T-helper 17 cell (primary cell): ENCODE measurements at regions not wholly inside any gene's neighbourhood (a gene's known extent, or its start where the extent isn't known, plus 50 kb on each side); places are given as distances from the start of the nearest gene placed in this dataset.
"Not testable (repeated sequence)": the region's sequence is repeated elsewhere in the genome, so short reads cannot be mapped to it uniquely, and the experiment has no call there.

Experiments used
- ATAC-seq: fragments of 150-1000 bp; cut with Tn5 transposase; 2 replicates; pipeline ENCODE4 v1.10.0; 2021; ENCODE audit warnings: mild to moderate bottlenecking, moderate library complexity
- DNase-seq, 3 donors: peaks; one replicate each; pipeline versions ENCODE4 v3.0.0 to v3.0.0-alpha.2; 2020 to 2021
- H3K9me3 ChIP-seq: one replicate; pipeline ENCODE4 v1.7.0; 2013; ENCODE audit warnings: low read length, mild to moderate bottlenecking; ENCODE audit not compliant: control insufficient read depth, poor library complexity, severe bottlenecking
- H3K27ac Mint-ChIP-seq: one replicate; pipeline ENCODE4 v1.8.0; 2022; ENCODE audit warnings: mild to moderate bottlenecking, moderate library complexity, mixed read lengths
- H3K27me3 Mint-ChIP-seq: one replicate; pipeline ENCODE4 v1.8.0; 2022; ENCODE audit warnings: mixed read lengths
- H3K36me3 Mint-ChIP-seq: one replicate; pipeline ENCODE4 v1.8.0; 2022; ENCODE audit warnings: low read depth, mixed read lengths
- H3K4me1 Mint-ChIP-seq: one replicate; pipeline ENCODE4 v1.8.0; 2022; ENCODE audit warnings: mild to moderate bottlenecking, mixed read lengths
- H3K4me3 Mint-ChIP-seq: one replicate; pipeline ENCODE4 v1.8.0; 2022; ENCODE audit warnings: mild to moderate bottlenecking, moderate library complexity, mixed read lengths

DNA sequence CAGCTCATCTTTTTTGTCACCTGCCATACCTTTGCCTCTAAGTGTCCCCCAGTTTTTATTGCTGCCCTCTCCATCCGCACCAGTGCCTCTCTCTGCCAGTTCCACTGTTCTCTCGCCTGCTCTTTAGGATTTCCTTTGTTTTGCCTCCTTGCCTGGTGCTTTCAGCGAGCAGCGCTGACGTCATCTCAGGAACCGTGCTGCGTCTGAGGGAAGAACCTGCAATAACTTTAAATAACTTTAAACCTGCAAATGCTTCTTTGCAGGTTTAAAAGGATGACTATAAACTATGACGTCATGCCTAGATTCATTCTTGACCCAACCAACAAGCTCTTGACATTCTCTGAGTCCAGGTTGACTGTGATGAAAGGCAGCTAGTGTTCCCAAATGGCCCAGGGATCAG lies 105.1 kb downstream of the LRRC74B start:
- H3K4me1 Mint-ChIP-seq, DNase-seq, H3K27ac Mint-ChIP-seq, ATAC-seq, H3K4me3 Mint-ChIP-seq, H3K27me3 Mint-ChIP-seq, H3K36me3 Mint-ChIP-seq, H3K9me3 ChIP-seq: not testable (repeated sequence)

DNA sequence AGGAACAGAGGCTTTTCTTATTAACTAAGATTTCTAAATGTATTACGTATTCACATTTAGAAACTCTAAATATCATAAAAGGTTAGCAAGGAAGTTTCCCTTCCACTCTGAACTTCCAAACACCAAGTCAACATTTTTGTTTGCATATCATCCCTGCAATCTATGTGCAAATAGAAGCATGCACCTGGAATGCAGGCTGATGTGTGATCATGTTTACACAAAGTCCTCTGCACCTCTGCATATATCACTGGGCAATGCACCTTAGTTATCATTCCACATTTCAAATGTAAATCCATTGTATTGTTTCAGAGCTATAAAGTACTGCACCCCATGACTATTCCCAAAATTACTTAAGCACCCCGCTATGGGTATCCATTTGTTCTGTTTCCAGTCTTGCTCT lies 142.1 kb downstream of the LRRC74B start:
- not testable (repeated sequence) for H3K9me3 ChIP-seq, H3K4me1 Mint-ChIP-seq, H3K4me3 Mint-ChIP-seq, ATAC-seq, H3K27me3 Mint-ChIP-seq, H3K36me3 Mint-ChIP-seq, H3K27ac Mint-ChIP-seq, DNase-seq

DNA sequence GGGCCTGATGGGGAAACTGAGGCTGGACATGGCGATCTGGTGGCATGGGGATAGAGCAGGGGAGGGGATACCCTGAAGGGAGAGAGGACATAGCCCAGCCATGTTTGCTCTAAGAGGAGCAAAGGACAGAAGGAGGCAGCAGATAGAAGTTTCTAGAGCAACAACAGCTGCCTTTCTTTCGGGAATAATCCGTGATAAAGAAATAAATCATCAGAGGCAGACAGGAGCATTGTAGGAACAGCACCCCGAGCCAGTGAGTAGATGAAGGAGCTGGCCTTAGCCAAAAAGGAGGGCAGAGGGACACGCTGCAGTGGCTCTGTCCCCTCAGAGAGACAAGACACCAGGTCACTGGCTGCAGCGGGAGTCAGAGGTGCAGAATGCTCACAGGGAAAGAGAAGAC lies 166.3 kb downstream of the LRRC74B start:
- DNase-seq, H3K4me1 Mint-ChIP-seq, H3K27ac Mint-ChIP-seq, H3K27me3 Mint-ChIP-seq, ATAC-seq, H3K36me3 Mint-ChIP-seq, H3K4me3 Mint-ChIP-seq, H3K9me3 ChIP-seq: not testable (repeated sequence)

GRCh38 chr22:21215973-21216731 lies 167.4 kb upstream of the RIMBP3B start:
- not testable (repeated sequence) for H3K36me3 Mint-ChIP-seq, H3K4me1 Mint-ChIP-seq, DNase-seq, H3K27me3 Mint-ChIP-seq, H3K4me3 Mint-ChIP-seq, H3K27ac Mint-ChIP-seq, H3K9me3 ChIP-seq, ATAC-seq

DNA sequence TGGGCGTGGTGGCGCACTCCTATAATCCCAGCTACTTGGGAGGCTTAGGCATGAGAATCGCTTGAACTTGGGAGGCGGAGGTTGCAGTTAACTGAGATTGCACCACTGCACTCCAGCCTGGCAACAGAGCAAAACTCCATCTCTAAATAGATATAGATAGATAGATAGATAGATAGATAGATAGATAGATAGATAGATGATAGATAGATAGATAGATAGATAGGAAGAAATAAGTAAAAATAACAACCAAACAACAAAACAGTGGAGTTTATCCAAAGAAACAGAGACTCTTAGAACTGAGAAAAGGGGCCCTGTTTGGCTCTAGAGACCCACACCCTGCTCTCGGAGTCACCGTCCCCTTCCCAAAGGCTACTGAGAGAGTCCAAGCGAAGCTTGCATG lies 158.7 kb upstream of the RIMBP3B start:
- not testable (repeated sequence) for H3K36me3 Mint-ChIP-seq, H3K9me3 ChIP-seq, H3K4me1 Mint-ChIP-seq, H3K27me3 Mint-ChIP-seq, ATAC-seq, H3K27ac Mint-ChIP-seq, DNase-seq, H3K4me3 Mint-ChIP-seq

GRCh38 chr22:21226901-21227693 lies 156.5 kb upstream of the RIMBP3B start:
- not testable (repeated sequence) for H3K27ac Mint-ChIP-seq, ATAC-seq, H3K27me3 Mint-ChIP-seq, H3K4me3 Mint-ChIP-seq, H3K36me3 Mint-ChIP-seq, H3K4me1 Mint-ChIP-seq, H3K9me3 ChIP-seq, DNase-seq

DNA sequence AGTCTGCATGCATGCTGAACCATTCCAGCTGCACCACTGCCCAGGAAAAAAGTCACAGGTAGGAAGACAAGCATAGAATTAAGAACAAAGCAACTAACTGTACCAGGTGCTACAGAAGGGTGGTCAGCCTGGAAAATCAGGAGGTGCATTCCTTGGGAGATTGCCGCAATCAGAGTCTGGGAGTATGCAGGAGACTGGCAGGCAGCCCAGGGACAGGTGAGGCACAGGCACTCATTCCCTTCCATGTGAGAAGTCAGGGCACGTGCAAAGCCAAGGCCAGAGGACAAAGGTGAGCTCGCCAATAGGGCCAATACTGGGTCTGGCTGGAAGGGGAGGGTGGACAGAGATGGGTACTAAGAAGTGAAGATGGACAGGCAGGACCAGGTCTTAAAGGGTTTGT lies 132.1 kb upstream of the RIMBP3B start:
- not testable (repeated sequence) for H3K4me1 Mint-ChIP-seq, H3K4me3 Mint-ChIP-seq, H3K27me3 Mint-ChIP-seq, ATAC-seq, H3K9me3 ChIP-seq, H3K27ac Mint-ChIP-seq, DNase-seq, H3K36me3 Mint-ChIP-seq

DNA sequence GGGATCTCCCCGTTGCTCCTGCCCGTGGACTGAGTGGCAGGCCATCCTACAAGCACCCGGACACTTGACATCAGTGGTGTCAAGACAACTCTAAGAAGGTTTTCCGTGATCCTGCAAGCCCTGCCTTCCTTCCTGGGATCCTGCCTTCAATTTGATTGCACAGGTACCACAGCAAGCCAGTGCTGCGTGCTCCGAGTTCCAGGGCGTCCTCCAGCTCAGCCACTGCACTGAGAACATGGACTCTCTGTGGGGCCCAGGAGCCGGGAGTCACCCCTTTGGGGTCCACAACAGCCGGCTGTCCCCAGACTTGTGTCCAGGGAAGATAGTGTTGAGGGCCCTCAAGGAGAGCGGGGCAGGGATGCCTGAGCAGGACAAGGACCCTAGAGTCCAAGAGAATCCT lies 100.9 kb upstream of the RIMBP3B start:
- peak in 1 of 3 donors; percentile 4 for DNase-seq
- not testable (repeated sequence) for H3K4me1 Mint-ChIP-seq, H3K27me3 Mint-ChIP-seq, H3K4me3 Mint-ChIP-seq, H3K36me3 Mint-ChIP-seq, H3K27ac Mint-ChIP-seq, ATAC-seq, H3K9me3 ChIP-seq

GRCh38 chr22:21293702-21294101 lies 89.8 kb upstream of the RIMBP3B start:
- DNase-seq, H3K27me3 Mint-ChIP-seq, H3K27ac Mint-ChIP-seq, H3K4me1 Mint-ChIP-seq, ATAC-seq, H3K4me3 Mint-ChIP-seq, H3K36me3 Mint-ChIP-seq, H3K9me3 ChIP-seq: not testable (repeated sequence)

DNA sequence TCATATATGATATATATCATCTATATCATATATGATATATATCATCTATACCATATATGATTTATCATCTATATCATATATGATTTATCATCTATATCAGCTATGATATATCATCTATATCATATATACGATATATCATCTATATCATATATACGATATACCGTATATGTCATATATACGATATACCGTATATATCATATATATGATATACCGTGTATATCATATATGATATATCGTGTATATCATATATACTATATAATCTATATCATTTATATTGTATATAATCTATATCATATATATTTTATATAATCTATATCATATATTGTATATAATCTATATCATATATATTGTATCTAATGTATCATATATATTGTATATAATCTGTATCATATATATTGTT lies 55.9 kb upstream of the RIMBP3B start:
- H3K36me3 Mint-ChIP-seq, H3K4me3 Mint-ChIP-seq, DNase-seq, H3K27me3 Mint-ChIP-seq, ATAC-seq, H3K27ac Mint-ChIP-seq, H3K9me3 ChIP-seq, H3K4me1 Mint-ChIP-seq: not testable (repeated sequence)
